Adrenal gland (tissue), 5 donors: ENCODE measurements at regions not wholly inside any gene's neighbourhood (a gene's known extent, or its start where the extent isn't known, plus 50 kb on each side); places are given as distances from the start of the nearest gene placed in this dataset.

Experiments
- POLR2A ChIP-seq, 2 donors: fragments of 450-650 bp; IDR thresholded peaks; one replicate each; pipeline ENCODE4 v1.6.1; 2017; ENCODE audit warnings: antibody characterized with exemption in 2 of 2, mild to moderate bottlenecking in 2 of 2, moderate library complexity in 1 of 2
- TF ChIP-seq, protein P1 (sequence below), 6 experiments: fragments of 450-650 bp in 4 of 6; fragments of 200-600 bp in 2 of 6; sonication (generic) in 1 of 6; IDR thresholded peaks; 1 replicate in 5 of 6; 2 replicates in 1 of 6; pipeline versions ENCODE4 v1.5.1 to v1.8.0; 2016 to 2021; ENCODE audit warnings: antibody characterized with exemption in 6 of 6, mild to moderate bottlenecking in 2 of 6, moderate library complexity in 1 of 6
- donor health status: DM: no; HTN: no; CAD: no.

- TF ChIP-seq, protein P1, sequence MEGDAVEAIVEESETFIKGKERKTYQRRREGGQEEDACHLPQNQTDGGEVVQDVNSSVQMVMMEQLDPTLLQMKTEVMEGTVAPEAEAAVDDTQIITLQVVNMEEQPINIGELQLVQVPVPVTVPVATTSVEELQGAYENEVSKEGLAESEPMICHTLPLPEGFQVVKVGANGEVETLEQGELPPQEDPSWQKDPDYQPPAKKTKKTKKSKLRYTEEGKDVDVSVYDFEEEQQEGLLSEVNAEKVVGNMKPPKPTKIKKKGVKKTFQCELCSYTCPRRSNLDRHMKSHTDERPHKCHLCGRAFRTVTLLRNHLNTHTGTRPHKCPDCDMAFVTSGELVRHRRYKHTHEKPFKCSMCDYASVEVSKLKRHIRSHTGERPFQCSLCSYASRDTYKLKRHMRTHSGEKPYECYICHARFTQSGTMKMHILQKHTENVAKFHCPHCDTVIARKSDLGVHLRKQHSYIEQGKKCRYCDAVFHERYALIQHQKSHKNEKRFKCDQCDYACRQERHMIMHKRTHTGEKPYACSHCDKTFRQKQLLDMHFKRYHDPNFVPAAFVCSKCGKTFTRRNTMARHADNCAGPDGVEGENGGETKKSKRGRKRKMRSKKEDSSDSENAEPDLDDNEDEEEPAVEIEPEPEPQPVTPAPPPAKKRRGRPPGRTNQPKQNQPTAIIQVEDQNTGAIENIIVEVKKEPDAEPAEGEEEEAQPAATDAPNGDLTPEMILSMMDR (IDR thresholded peaks at IDR 0.05), result no peak
- TF ChIP-seq POLR2A (IDR thresholded peaks at IDR 0.05), result no peak
Measured at GRCh38 chr15:81747026-81747425, 298.8 kb downstream of the MEX3B start.
